Stimulated activated memory B cell treated with anti-CD40 and anti-IgM and Interleukin-4, amounts not matched to agents 10 μg/mL and 1 μg/mL and 100 μg/mL, for 72 hours (primary cell): ENCODE measurements at regions not wholly inside any gene's neighbourhood (a gene's known extent, or its start where the extent isn't known, plus 50 kb on each side); places are given as distances from the start of the nearest gene placed in this dataset.

Experiments
- ATAC-seq: fragments of 150-1000 bp; cut with Tn5 transposase; 2 replicates; pipeline ENCODE4 v1.10.0; 2021
- H3K27ac Mint-ChIP-seq: one replicate; pipeline ENCODE4 v1.8.0; 2022; ENCODE audit warnings: mild to moderate bottlenecking, mixed read lengths
- H3K27me3 Mint-ChIP-seq: one replicate; pipeline ENCODE4 v1.8.0; 2022; ENCODE audit warnings: mixed read lengths
- H3K36me3 Mint-ChIP-seq: one replicate; pipeline ENCODE4 v1.8.0; 2022; ENCODE audit warnings: mixed read lengths
- H3K4me1 Mint-ChIP-seq: one replicate; pipeline ENCODE4 v1.8.0; 2022; ENCODE audit warnings: mixed read lengths
- H3K4me3 Mint-ChIP-seq: one replicate; pipeline ENCODE4 v1.8.0; 2022; ENCODE audit warnings: mild to moderate bottlenecking, moderate library complexity, mixed read lengths
- H3K9me3 Mint-ChIP-seq: one replicate; pipeline ENCODE4 v1.8.0; 2022; ENCODE audit warnings: mixed read lengths

DNA sequence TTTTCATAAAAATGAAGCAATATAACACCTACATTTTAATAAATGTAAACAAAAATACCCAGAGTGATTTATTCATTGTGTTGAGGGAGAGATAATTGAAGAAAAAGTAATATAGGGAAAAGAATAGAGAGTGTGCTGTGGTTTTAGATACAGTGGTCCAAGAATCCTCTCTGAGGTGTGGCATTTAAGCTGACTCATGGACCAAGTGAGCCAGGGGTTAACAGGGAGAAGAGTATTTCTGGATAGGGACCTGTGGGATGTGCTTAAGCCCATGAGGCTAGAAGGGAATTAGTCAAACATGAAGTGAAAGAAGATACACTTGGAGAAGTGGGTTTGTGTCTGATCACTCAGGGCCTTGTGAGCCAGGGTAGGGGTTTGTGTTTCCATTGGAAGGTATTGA is 680.7 kb upstream of the GRM7 start:
- ATAC-seq = no peak

GRCh38 chr3:6182476-6182875 is 678.4 kb upstream of the GRM7 start:
- Mint-ChIP-seq H3K27me3 (no peaks in the 10 kb centered on the region), H3K36me3 (no peaks in the 10 kb centered on the region), H3K9me3 (no peaks in the 10 kb centered on the region), H3K4me3 (no peak overlapping the region), H3K4me1 (no peaks in the 10 kb centered on the region), H3K27ac (no peak overlapping the region)
- no peak for ATAC-seq

More for the DNA sequence above, 680.7 kb upstream of the GRM7 start:
- Mint-ChIP-seq H3K4me3 (no peak overlapping the region), H3K4me1 (no peaks in the 10 kb centered on the region), H3K27ac (no peak overlapping the region), H3K9me3 (no peaks in the 10 kb centered on the region), H3K27me3 (no peaks in the 10 kb centered on the region), H3K36me3 (no peaks in the 10 kb centered on the region)

DNA sequence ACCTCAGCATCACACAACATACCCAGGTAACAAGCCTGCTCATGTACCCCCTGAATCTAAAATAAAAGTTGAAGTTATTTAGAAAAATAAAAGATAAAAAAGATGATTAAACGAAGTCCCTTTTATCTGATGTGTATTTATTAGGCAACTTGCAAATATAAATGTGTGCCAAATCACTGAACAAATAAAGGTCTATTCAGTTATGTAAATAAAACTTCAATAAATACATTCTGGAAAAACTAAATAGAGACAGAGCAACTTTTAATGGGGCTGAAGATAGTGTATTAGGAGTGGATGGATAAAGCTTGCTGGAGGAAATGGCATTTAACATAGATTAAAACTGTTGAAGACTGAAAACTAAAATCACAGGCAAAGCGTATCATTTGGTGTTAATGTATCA is 678.0 kb upstream of the GRM7 start:
- Mint-ChIP-seq H3K4me1 (no peaks in the 10 kb centered on the region), H3K27ac (no peak overlapping the region), H3K4me3 (no peak overlapping the region), H3K36me3 (no peaks in the 10 kb centered on the region), H3K9me3 (no peaks in the 10 kb centered on the region), H3K27me3 (no peaks in the 10 kb centered on the region)
- ATAC-seq = no peak

DNA sequence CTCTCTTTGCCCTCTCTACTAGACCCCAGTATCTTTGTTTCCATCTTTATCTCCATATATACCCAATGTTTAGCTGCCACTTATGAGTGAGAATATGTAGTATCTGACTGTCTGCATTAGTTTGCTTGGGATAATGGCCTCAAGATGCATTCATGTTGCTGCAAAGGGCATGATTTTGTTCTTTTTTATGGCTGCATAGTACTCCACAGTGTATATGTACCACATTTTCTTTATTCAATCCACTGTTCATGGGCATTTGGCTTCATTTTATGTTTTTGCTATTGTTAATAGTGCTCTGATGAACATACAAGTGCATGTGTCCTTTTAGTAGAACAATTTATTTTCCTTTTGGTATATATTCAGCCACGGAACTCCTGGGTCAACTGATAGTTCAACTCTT is 671.5 kb upstream of the GRM7 start:
- Mint-ChIP-seq H3K27ac (no peak overlapping the region), H3K9me3 (peaks cover 5% of the 10 kb centered on the region), H3K4me1 (no peaks in the 10 kb centered on the region), H3K4me3 (no peak overlapping the region), H3K36me3 (no peaks in the 10 kb centered on the region), H3K27me3 (peaks cover 29% of the 10 kb centered on the region)
- ATAC-seq = no peak

GRCh38 chr3:6204891-6205290 is 656.0 kb upstream of the GRM7 start:
- ATAC-seq = no peak

GRCh38 chr3:6216135-6217026 is 644.5 kb upstream of the GRM7 start:
- H3K36me3 Mint-ChIP-seq = no peaks in the 10 kb centered on the region
- H3K27ac Mint-ChIP-seq = no peak overlapping the region
- ATAC-seq = no peak
- H3K9me3 Mint-ChIP-seq = no peaks in the 10 kb centered on the region
- H3K4me1 Mint-ChIP-seq = peaks cover 11% of the 10 kb centered on the region
- no peaks in the 10 kb centered on the region for H3K27me3 Mint-ChIP-seq
- H3K4me3 Mint-ChIP-seq = no peak overlapping the region

More at GRCh38 chr3:6204891-6205290, 656.0 kb upstream of the GRM7 start:
- Mint-ChIP-seq H3K4me3 (no peak overlapping the region), H3K27me3 (no peaks in the 10 kb centered on the region), H3K36me3 (no peaks in the 10 kb centered on the region), H3K27ac (no peak overlapping the region), H3K4me1 (no peaks in the 10 kb centered on the region), H3K9me3 (no peaks in the 10 kb centered on the region)

- Mint-ChIP-seq H3K4me1 (peaks cover 11% of the 10 kb centered on the region), H3K27ac (no peak overlapping the region), H3K9me3 (no peaks in the 10 kb centered on the region), H3K36me3 (no peaks in the 10 kb centered on the region), H3K27me3 (no peaks in the 10 kb centered on the region), H3K4me3 (no peak overlapping the region)
- no peak for ATAC-seq
Observed at GRCh38 chr3:6220447-6220846, 640.5 kb upstream of the GRM7 start.

DNA sequence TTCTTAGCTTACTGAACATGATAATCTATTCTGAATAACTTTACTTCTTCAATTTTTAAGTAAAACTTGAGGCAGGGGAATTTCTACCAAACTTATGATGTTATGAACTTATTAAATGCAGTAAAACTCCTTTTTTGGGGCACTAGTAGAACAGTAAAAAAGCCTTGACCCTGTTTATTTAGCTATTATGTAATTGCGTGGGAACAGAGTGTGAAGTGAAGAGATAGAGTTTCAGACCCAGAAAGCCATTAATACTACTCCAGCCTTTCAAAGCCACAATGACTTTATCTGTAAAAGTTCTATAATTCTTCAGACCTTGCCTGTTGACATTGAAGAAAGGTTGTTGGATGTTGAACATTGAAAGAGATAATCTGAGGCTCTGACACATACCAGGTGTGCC is 638.8 kb upstream of the GRM7 start:
- Mint-ChIP-seq H3K9me3 (no peaks in the 10 kb centered on the region), H3K4me1 (peaks cover 11% of the 10 kb centered on the region), H3K36me3 (no peaks in the 10 kb centered on the region), H3K4me3 (no peak overlapping the region), H3K27ac (no peak overlapping the region), H3K27me3 (no peaks in the 10 kb centered on the region)
- no peak for ATAC-seq

GRCh38 chr3:6223572-6223971 is 637.3 kb upstream of the GRM7 start:
- no peaks in the 10 kb centered on the region for H3K36me3 Mint-ChIP-seq
- no peaks in the 10 kb centered on the region for H3K27me3 Mint-ChIP-seq
- ATAC-seq = no peak
- H3K4me1 Mint-ChIP-seq = peaks cover 11% of the 10 kb centered on the region
- H3K4me3 Mint-ChIP-seq = no peak overlapping the region
- no peaks in the 10 kb centered on the region for H3K9me3 Mint-ChIP-seq
- no peak overlapping the region for H3K27ac Mint-ChIP-seq

DNA sequence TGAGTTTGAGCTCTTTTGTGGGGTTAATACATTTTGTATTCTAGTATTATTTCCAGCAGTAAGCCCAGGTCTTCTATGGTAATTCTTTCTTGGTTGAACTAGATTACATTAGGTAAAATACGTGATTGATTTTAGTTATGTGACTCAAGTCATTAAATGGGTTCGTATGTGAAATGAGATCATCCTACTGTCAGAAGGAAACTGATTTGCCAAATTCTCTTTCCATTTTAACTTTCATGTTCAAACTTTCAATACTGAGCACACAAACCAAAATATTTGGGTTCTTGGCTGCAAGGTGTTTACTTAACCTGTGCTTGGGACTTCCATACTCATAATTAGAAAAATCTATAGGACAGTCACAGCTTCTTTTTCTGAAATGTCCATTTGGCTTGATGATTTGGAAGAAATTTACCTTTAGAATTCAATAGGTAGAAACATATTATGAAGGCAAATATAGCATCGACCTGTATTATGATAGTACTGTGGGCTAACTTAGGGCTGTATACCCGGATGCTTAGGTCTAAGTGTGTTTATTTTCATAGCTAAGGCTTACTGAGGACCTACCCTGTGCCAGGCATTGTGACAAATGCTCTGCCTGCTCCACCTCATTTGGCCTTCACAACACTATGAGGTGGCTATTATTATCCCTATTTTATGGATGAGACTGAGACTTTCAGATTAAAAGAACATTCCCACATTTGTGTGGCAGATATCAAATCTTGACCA is 631.8 kb upstream of the GRM7 start:
- no peaks in the 10 kb centered on the region for H3K27me3 Mint-ChIP-seq
- no peaks in the 10 kb centered on the region for H3K4me1 Mint-ChIP-seq
- H3K4me3 Mint-ChIP-seq = no peak overlapping the region
- H3K9me3 Mint-ChIP-seq = no peaks in the 10 kb centered on the region
- H3K27ac Mint-ChIP-seq = no peak overlapping the region
- ATAC-seq = no peak
- H3K36me3 Mint-ChIP-seq = no peaks in the 10 kb centered on the region

DNA sequence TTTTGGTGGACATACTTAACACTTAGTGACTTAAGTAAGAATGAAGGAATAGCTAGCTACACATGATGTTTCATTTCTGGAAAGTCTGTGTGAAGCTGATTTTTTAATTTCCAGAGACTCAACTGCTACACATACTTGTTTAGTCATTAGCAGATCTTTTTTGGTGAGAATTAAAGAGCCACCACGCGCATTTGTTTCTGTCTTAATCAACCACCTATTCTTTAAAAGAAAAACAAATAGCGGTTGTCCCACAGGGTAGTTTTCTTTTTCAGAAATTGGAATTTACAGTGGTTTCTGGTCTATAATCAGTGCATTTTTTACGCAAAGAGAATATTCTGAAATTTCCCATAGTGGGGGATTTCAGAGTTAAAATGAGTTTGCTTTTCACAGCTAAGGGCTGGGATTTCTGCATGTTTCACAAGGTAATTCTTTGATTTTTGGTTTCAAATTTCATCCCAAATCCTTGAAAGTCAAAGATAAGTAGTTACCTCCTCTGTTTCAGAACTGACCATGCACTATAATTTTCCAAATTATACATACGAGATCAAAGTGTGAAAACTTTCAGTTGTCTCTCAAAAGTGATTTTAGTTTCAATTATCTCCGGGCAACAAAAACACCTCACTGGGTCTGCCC is 631.0 kb upstream of the GRM7 start:
- Mint-ChIP-seq H3K9me3 (no peaks in the 10 kb centered on the region), H3K27ac (no peak overlapping the region)
- no peak for ATAC-seq

DNA sequence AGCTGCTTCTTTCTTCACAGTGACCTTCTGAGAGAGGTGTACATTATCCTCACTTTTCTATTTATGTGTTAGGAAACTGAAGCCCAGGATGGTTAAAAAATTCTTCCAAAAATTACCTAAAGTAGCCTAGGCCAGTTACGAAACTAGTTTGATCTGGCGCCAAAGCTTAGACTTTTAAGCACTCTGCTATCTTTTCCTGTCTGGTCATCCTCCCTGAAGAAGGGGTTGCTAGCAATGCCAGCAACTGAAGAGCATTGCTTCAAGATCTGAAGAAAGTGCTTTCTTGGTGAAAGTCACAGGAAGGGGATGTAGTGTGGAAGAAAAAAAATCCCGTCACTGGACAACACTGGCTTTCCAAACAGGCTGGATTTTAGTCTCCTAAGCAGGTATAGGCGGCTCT is 618.8 kb upstream of the GRM7 start:
- no peak overlapping the region for H3K27ac Mint-ChIP-seq
- H3K36me3 Mint-ChIP-seq = no peaks in the 10 kb centered on the region
- peaks cover 7% of the 10 kb centered on the region for H3K9me3 Mint-ChIP-seq
- ATAC-seq = no peak
- no peaks in the 10 kb centered on the region for H3K27me3 Mint-ChIP-seq
- no peak overlapping the region for H3K4me3 Mint-ChIP-seq
- H3K4me1 Mint-ChIP-seq = no peaks in the 10 kb centered on the region

More for the DNA sequence above, 631.0 kb upstream of the GRM7 start:
- Mint-ChIP-seq H3K36me3 (no peaks in the 10 kb centered on the region), H3K4me1 (no peaks in the 10 kb centered on the region), H3K27me3 (no peaks in the 10 kb centered on the region), H3K4me3 (no peak overlapping the region)

- Mint-ChIP-seq H3K9me3 (no peaks in the 10 kb centered on the region), H3K4me3 (no peak overlapping the region), H3K4me1 (peaks cover 28% of the 10 kb centered on the region), H3K27me3 (no peaks in the 10 kb centered on the region), H3K27ac (peak overlapping the region; percentile 62), H3K36me3 (no peaks in the 10 kb centered on the region)
- no peak for ATAC-seq
Observed at GRCh38 chr3:6248528-6248927, 612.4 kb upstream of the GRM7 start.

- Mint-ChIP-seq H3K36me3 (no peaks in the 10 kb centered on the region), H3K9me3 (peaks cover 2% of the 10 kb centered on the region), H3K27me3 (no peaks in the 10 kb centered on the region), H3K4me1 (peaks cover 28% of the 10 kb centered on the region), H3K27ac (peak overlapping the region; percentile 62), H3K4me3 (peak overlapping the region; percentile 24)
- peak; percentile 67 for ATAC-seq
Observed at GRCh38 chr3:6249679-6250078, 611.2 kb upstream of the GRM7 start.

- peaks cover 3% of the 10 kb centered on the region for H3K9me3 Mint-ChIP-seq
- H3K27ac Mint-ChIP-seq = peak overlapping the region; percentile 62
- no peaks in the 10 kb centered on the region for H3K36me3 Mint-ChIP-seq
- no peaks in the 10 kb centered on the region for H3K27me3 Mint-ChIP-seq
- peak; percentile 97 for ATAC-seq
- H3K4me3 Mint-ChIP-seq = no peak overlapping the region
- peaks cover 28% of the 10 kb centered on the region for H3K4me1 Mint-ChIP-seq
Observed at GRCh38 chr3:6250167-6250566, 610.7 kb upstream of the GRM7 start.
